Transverse colon (tissue), 4 donors: ENCODE measurements at regions not wholly inside any gene's neighbourhood (a gene's known extent, or its start where the extent isn't known, plus 50 kb on each side); places are given as distances from the start of the nearest gene placed in this dataset.

Experiments
- DNase-seq: peaks from one replicate; pipeline ENCODE4 v3.0.0-alpha.2; 2019
- H3K27ac ChIP-seq, 4 donors: fragments of 200-600 bp; sonication (generic); 2 replicates each; pipeline ENCODE4 v1.5.1; 2016 to 2018; ENCODE audit warnings: inconsistent platforms in 4 of 4
- H3K27me3 ChIP-seq: fragments of 200-600 bp; sonication (generic); 2 replicates; pipeline ENCODE4 v1.5.1; 2017; ENCODE audit warnings: inconsistent platforms
- H3K36me3 ChIP-seq, 4 donors: fragments of 200-600 bp; sonication (generic); 2 replicates each; pipeline ENCODE4 v1.5.1; 2017 to 2019; ENCODE audit warnings: inconsistent platforms in 4 of 4
- H3K4me1 ChIP-seq, 4 donors: fragments of 200-600 bp; sonication (generic); 2 replicates each; pipeline ENCODE4 v1.5.1; 2017 to 2020; ENCODE audit warnings: inconsistent platforms in 4 of 4
- H3K4me3 ChIP-seq, 4 donors: fragments of 200-600 bp; sonication (generic); 1 replicate in 1 of 4; 2 replicates in 3 of 4; pipeline versions ENCODE4 v1.5.1 to v1.6.1; 2017 to 2019; ENCODE audit warnings: inconsistent platforms in 4 of 4
- H3K9me3 ChIP-seq, 2 donors: fragments of 200-600 bp; sonication (generic); 2 replicates each; pipeline ENCODE4 v1.5.1; 2017 to 2019; ENCODE audit warnings: inconsistent platforms in 2 of 2
- CTCF ChIP-seq, 5 experiments: fragments of 200-600 bp in 3 of 5; fragments of 450-650 bp in 2 of 5; sonication (generic) in 3 of 5; IDR thresholded peaks; 1 replicate in 2 of 5; 2 replicates in 3 of 5; pipeline ENCODE4 v1.5.1; 2016 to 2017; ENCODE audit warnings: antibody characterized with exemption in 5 of 5, inconsistent platforms in 3 of 5, mild to moderate bottlenecking in 2 of 5, moderate library complexity in 1 of 5
- EP300 ChIP-seq: sonication (generic); formaldehyde crosslinking; IDR thresholded peaks from one replicate; pipeline ENCODE4 v1.6.1; 2017; ENCODE audit warnings: antibody characterized with exemption, low read depth
- POLR2A ChIP-seq: fragments of 450-650 bp; IDR thresholded peaks from one replicate; pipeline ENCODE4 v1.6.1; 2016; ENCODE audit warnings: antibody characterized with exemption, mild to moderate bottlenecking, moderate library complexity
- POLR2AphosphoS5 ChIP-seq, 3 donors: sonication (generic); formaldehyde crosslinking; IDR thresholded peaks; one replicate each; pipeline ENCODE4 v1.6.1; 2016; ENCODE audit warnings: antibody characterized with exemption in 3 of 3
- WGBS, 2 donors: methylation state at CpG; one replicate each; pipeline ENCODE4 v1.1.5; 2018; ENCODE audit warnings: low coverage in 1 of 2; 5-methylcytosine and 5-hydroxymethylcytosine counted together
- in situ Hi-C, 4 donors: fragments of 200-750 bp; cut with MboI; loops; one replicate each; pipeline versions ENCODE4 v1.15.0 to v1.15.1; 2017; ENCODE audit warnings: low sequenced_read_pairs in 3 of 4, low pct_ligation_motif_present in 1 of 4, low pct_unique_long_range_greater_than_20kb in 1 of 4
- intact Hi-C: fragments of 100-400 bp; cut with DNase I; formaldehyde crosslinking; loops from one replicate; pipeline ENCODE4 v1.15.1; 2023; ENCODE audit warnings: low total_unique reads

- in situ Hi-C loops, result no loop called here
- Histone ChIP-seq H3K4me3 (no peak overlapping the region), H3K36me3 (no peaks in the 10 kb centered on the region), H3K27ac (no peak overlapping the region), H3K9me3 (no peaks in the 10 kb centered on the region), H3K27me3 (no peaks in the 10 kb centered on the region), H3K4me1 (no peaks in the 10 kb centered on the region)
- DNase-seq, result no peak
- 59% methylated on average over 4 of the region's 4 CpGs; no CpG with 5 or more reads in 1 of the 2 donors for WGBS, 2 donors
- TF ChIP-seq POLR2AphosphoS5 (IDR thresholded peaks at IDR 0.05) (no peak), CTCF (IDR thresholded peaks at IDR 0.05) (no peak), EP300 (no peak), POLR2A (no peak)
- intact Hi-C loops, result no loop called here
Measured at GRCh38 chr1:103901072-103901471, 151.4 kb downstream of the AMY1C start.

- WGBS, 2 donors, result 67 to 87% methylated on average over 1 of the region's 1 CpG
- intact Hi-C loops (no loop called here), in situ Hi-C loops (no loop called here)
- H3K36me3 ChIP-seq, result no peaks in the 10 kb centered on the region
- no peaks in the 10 kb centered on the region for H3K4me1 ChIP-seq
- H3K27ac ChIP-seq, result no peak overlapping the region
- no peaks in the 10 kb centered on the region for H3K9me3 ChIP-seq
- DNase-seq, result no peak
- no peak overlapping the region for H3K4me3 ChIP-seq
- TF ChIP-seq EP300 (no peak), POLR2A (no peak)
- H3K27me3 ChIP-seq, result no peaks in the 10 kb centered on the region
Measured at GRCh38 chr1:103905363-103905762, 155.7 kb downstream of the AMY1C start.

GRCh38 chr1:103911450-103911849 lies 161.8 kb downstream of the AMY1C start:
- in situ Hi-C loops, result no loop called here
- 64 to 75% methylated on average over 2 of the region's 2 CpGs for WGBS, 2 donors
- intact Hi-C loops, result no loop called here

GRCh38 chr1:103917795-103918194 lies 168.1 kb downstream of the AMY1C start:
- in situ Hi-C loops (no loop called here), intact Hi-C loops (no loop called here)
- Histone ChIP-seq H3K4me1 (no peaks in the 10 kb centered on the region), H3K4me3 (no peak overlapping the region), H3K27ac (no peak overlapping the region), H3K36me3 (no peaks in the 10 kb centered on the region), H3K27me3 (no peaks in the 10 kb centered on the region), H3K9me3 (no peaks in the 10 kb centered on the region)
- WGBS, 2 donors, result 42 to 55% methylated on average over 2 of the region's 2 CpGs
- no peak for DNase-seq
- TF ChIP-seq CTCF (IDR thresholded peaks at IDR 0.05) (no peak), POLR2AphosphoS5 (IDR thresholded peaks at IDR 0.05) (no peak), EP300 (no peak), POLR2A (no peak)

More at GRCh38 chr1:103911450-103911849, 161.8 kb downstream of the AMY1C start:
- Histone ChIP-seq H3K27me3 (no peaks in the 10 kb centered on the region), H3K9me3 (no peaks in the 10 kb centered on the region), H3K27ac (no peak overlapping the region), H3K36me3 (no peaks in the 10 kb centered on the region), H3K4me1 (no peaks in the 10 kb centered on the region), H3K4me3 (no peak overlapping the region)
- TF ChIP-seq CTCF (IDR thresholded peaks at IDR 0.05) (no peak), POLR2AphosphoS5 (IDR thresholded peaks at IDR 0.05) (no peak), EP300 (no peak), POLR2A (no peak)
- no peak for DNase-seq

GRCh38 chr1:103931891-103932290 lies 182.2 kb downstream of the AMY1C start:
- Histone ChIP-seq H3K9me3 (no peaks in the 10 kb centered on the region), H3K36me3 (no peaks in the 10 kb centered on the region), H3K4me3 (no peak overlapping the region), H3K4me1 (no peaks in the 10 kb centered on the region), H3K27ac (no peak overlapping the region), H3K27me3 (no peaks in the 10 kb centered on the region)
- TF ChIP-seq CTCF (IDR thresholded peaks at IDR 0.05) (no peak), POLR2A (no peak), EP300 (no peak), POLR2AphosphoS5 (IDR thresholded peaks at IDR 0.05) (no peak)
- in situ Hi-C loops (no loop called here), intact Hi-C loops (no loop called here)
- DNase-seq, result no peak
- WGBS, 2 donors, result 70 to 100% methylated on average over 1 of the region's 1 CpG
